ENCODE measurements at regions not wholly inside any gene's neighbourhood (a gene's known extent, or its start where the extent isn't known, plus 50 kb on each side); places are given as distances from the start of the nearest gene placed in this dataset.

DNA sequence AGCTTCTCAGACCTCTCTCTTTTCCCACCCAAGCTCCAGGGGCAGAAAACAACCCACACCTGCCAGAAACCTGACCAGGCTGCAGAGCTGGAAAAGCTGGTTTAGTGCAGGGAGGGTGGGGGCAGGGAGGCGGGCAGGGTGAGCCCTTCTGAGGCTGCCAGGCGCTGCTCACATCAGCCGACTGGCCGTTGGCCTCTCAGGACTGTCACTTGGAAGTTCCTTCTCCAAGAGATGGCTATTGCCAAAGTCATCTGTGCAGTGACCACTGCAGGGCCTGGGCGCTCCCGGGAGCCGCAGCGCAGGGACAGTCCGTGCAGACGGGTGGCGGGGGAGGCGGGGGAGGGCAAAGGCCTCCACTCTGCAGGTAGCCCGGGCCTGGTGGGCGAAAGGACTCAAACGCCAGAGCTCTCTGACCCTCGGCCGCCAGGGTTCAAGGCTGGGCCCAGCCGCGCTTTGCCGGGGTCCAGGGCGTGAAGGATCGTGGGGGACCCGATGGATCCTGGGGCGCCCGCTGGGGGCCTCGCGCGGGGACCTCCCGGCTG is 205.0 kb upstream of the IER5L start:
- H3K4me1 ChIP-seq (ENCODE audit: control insufficient read depth in 5 of 5, insufficient read depth in 5 of 5, low read length in 5 of 5), result peaks cover 5 to 25% (median 14%) of the 10 kb centered on the region in 5 donors
- no peaks in the 10 kb centered on the region for H3K36me3 ChIP-seq (ENCODE audit: control insufficient read depth in 4 of 4, insufficient read depth in 4 of 4, low read length in 4 of 4)
- peak overlapping the region; percentile 58 to 97 for H3K27ac ChIP-seq (ENCODE audit: low read depth in 1 of 2, low read length in 1 of 2)
- ATAC-seq (ENCODE audit: insufficient read depth, low FRiP score), result peak; percentile 66
- no peaks in the 10 kb centered on the region for H3K27me3 ChIP-seq (ENCODE audit: control insufficient read depth in 3 of 3, insufficient read depth in 3 of 3, low read length in 2 of 3)
- H3K9me3 ChIP-seq (ENCODE audit: control insufficient read depth in 4 of 4, insufficient read depth in 3 of 4, low read length in 3 of 4), result no peaks in the 10 kb centered on the region
- peak; percentile 74 to 86 (median 82) for DNase-seq
- peak overlapping the region; percentile 55 to 66 for H3K9ac ChIP-seq (ENCODE audit: insufficient read depth in 1 of 2, low read length in 2 of 2)
- 5 to 6% methylated on average over 24 to 29 of the region's 29 CpGs for WGBS, 2 donors
- H3K4me3 ChIP-seq, result peak overlapping the region; percentile 29
- TF ChIP-seq, protein P1, sequence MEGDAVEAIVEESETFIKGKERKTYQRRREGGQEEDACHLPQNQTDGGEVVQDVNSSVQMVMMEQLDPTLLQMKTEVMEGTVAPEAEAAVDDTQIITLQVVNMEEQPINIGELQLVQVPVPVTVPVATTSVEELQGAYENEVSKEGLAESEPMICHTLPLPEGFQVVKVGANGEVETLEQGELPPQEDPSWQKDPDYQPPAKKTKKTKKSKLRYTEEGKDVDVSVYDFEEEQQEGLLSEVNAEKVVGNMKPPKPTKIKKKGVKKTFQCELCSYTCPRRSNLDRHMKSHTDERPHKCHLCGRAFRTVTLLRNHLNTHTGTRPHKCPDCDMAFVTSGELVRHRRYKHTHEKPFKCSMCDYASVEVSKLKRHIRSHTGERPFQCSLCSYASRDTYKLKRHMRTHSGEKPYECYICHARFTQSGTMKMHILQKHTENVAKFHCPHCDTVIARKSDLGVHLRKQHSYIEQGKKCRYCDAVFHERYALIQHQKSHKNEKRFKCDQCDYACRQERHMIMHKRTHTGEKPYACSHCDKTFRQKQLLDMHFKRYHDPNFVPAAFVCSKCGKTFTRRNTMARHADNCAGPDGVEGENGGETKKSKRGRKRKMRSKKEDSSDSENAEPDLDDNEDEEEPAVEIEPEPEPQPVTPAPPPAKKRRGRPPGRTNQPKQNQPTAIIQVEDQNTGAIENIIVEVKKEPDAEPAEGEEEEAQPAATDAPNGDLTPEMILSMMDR (IDR thresholded peaks at IDR 0.05; ENCODE audit: control extremely low read depth, extremely low read depth), result no peak

GRCh38 chr9:129382281-129383018 is 204.4 kb upstream of the IER5L start:
- Histone ChIP-seq H3K4me1 (ENCODE audit: control insufficient read depth in 5 of 5, insufficient read depth in 5 of 5, low read length in 5 of 5) (peaks cover 5 to 25% (median 14%) of the 10 kb centered on the region in 5 donors), H3K36me3 (ENCODE audit: control insufficient read depth in 4 of 4, insufficient read depth in 4 of 4, low read length in 4 of 4) (no peaks in the 10 kb centered on the region), H3K27me3 (ENCODE audit: control insufficient read depth in 3 of 3, insufficient read depth in 3 of 3, low read length in 2 of 3) (no peaks in the 10 kb centered on the region), H3K9ac (ENCODE audit: insufficient read depth in 1 of 2, low read length in 2 of 2) (peak overlapping the region in 1 of 2 donors; percentile 66), H3K4me3 (no peak overlapping the region), H3K27ac (ENCODE audit: low read depth in 1 of 2, low read length in 1 of 2) (peak overlapping the region; percentile 10 to 97), H3K9me3 (ENCODE audit: control insufficient read depth in 4 of 4, insufficient read depth in 3 of 4, low read length in 3 of 4) (no peaks in the 10 kb centered on the region)
- ATAC-seq (ENCODE audit: insufficient read depth, low FRiP score), result no peak
- TF ChIP-seq, protein P1 (IDR thresholded peaks at IDR 0.05; ENCODE audit: control extremely low read depth, extremely low read depth), result no peak
- whole genome bisulfite sequencing, 2 donors, result 75 to 81% methylated on average over 5 of the region's 5 CpGs
- peak; percentile 71 to 90 (median 84) for DNase-seq

- ATAC-seq (ENCODE audit: insufficient read depth, low FRiP score) (no peak), DNase-seq (no peak)
- no peak overlapping the region for H3K27ac ChIP-seq (ENCODE audit: low read depth in 1 of 2, low read length in 1 of 2)
- H3K4me1 ChIP-seq (ENCODE audit: control insufficient read depth in 5 of 5, insufficient read depth in 5 of 5, low read length in 5 of 5), result peaks cover 5 to 25% (median 14%) of the 10 kb centered on the region in 5 donors
- TF ChIP-seq, protein P1 (IDR thresholded peaks at IDR 0.05; ENCODE audit: control extremely low read depth, extremely low read depth), result no peak
- WGBS, 2 donors, result 86 to 93% methylated on average over 12 of the region's 12 CpGs
- no peaks in the 10 kb centered on the region for H3K36me3 ChIP-seq (ENCODE audit: control insufficient read depth in 4 of 4, insufficient read depth in 4 of 4, low read length in 4 of 4)
- no peaks in the 10 kb centered on the region for H3K27me3 ChIP-seq (ENCODE audit: control insufficient read depth in 3 of 3, insufficient read depth in 3 of 3, low read length in 2 of 3)
- no peak overlapping the region for H3K4me3 ChIP-seq
- no peak overlapping the region for H3K9ac ChIP-seq (ENCODE audit: insufficient read depth in 1 of 2, low read length in 2 of 2)
- H3K9me3 ChIP-seq (ENCODE audit: control insufficient read depth in 4 of 4, insufficient read depth in 3 of 4, low read length in 3 of 4), result no peaks in the 10 kb centered on the region
Observed at GRCh38 chr9:129381481-129381957, 203.5 kb upstream of the IER5L start.

Measured in lung (tissue), 11 donors.